Mesenchymal stem cell (in vitro differentiated cells and primary cell): ENCODE measurements at regions not wholly inside any gene's neighbourhood (a gene's known extent, or its start where the extent isn't known, plus 50 kb on each side); places are given as distances from the start of the nearest gene placed in this dataset.

Source experiments
- DNase-seq: peaks from one replicate; pipeline ENCODE4 v3.0.0-alpha.2; 2013
- H2AFZ ChIP-seq: one replicate; pipeline ENCODE4 v1.6.1; 2013; ENCODE audit warnings: low read depth, mild to moderate bottlenecking, control low read depth, inconsistent platforms, low read length, moderate library complexity
- H2AK5ac ChIP-seq: 2 replicates; pipeline ENCODE4 v1.6.1; 2013; ENCODE audit warnings: low read length, moderate library complexity, mild to moderate bottlenecking, inconsistent platforms; ENCODE audit not compliant: severe bottlenecking
- H2BK120ac ChIP-seq: one replicate; pipeline ENCODE4 v1.6.1; 2013; ENCODE audit warnings: low read depth, mild to moderate bottlenecking, inconsistent platforms, low read length, moderate library complexity
- H2BK12ac ChIP-seq, 2 experiments: one replicate each; pipeline ENCODE4 v1.6.1; 2013; ENCODE audit warnings: inconsistent platforms in 2 of 2, low read length in 2 of 2, mild to moderate bottlenecking in 2 of 2, moderate library complexity in 2 of 2, control low read depth in 1 of 2
- H2BK15ac ChIP-seq: one replicate; pipeline ENCODE4 v1.6.1; 2013; ENCODE audit warnings: mild to moderate bottlenecking, low read depth, inconsistent platforms; ENCODE audit not compliant: poor library complexity, severe bottlenecking
- H2BK5ac ChIP-seq: 2 replicates; pipeline ENCODE4 v1.6.1; 2013; ENCODE audit warnings: low read depth, mild to moderate bottlenecking, low read length, control low read depth, inconsistent platforms; ENCODE audit not compliant: poor library complexity, severe bottlenecking
- H3K14ac ChIP-seq, 2 experiments: one replicate each; pipeline ENCODE4 v1.6.1; 2013; ENCODE audit warnings: inconsistent platforms in 2 of 2, low read length in 2 of 2, control low read depth in 1 of 2, mild to moderate bottlenecking in 1 of 2, moderate library complexity in 1 of 2
- H3K18ac ChIP-seq, 2 experiments: one replicate each; pipeline ENCODE4 v1.6.1; 2013; ENCODE audit warnings: inconsistent platforms in 2 of 2, low read length in 2 of 2, control low read depth in 1 of 2, low read depth in 1 of 2, mild to moderate bottlenecking in 1 of 2
- H3K23ac ChIP-seq, 2 experiments: one replicate each; pipeline ENCODE4 v1.6.1; 2013; ENCODE audit warnings: inconsistent platforms in 2 of 2, low read length in 2 of 2, mild to moderate bottlenecking in 2 of 2, moderate library complexity in 2 of 2, control low read depth in 1 of 2
- H3K27ac ChIP-seq: 2 replicates; pipeline ENCODE4 v1.5.1; 2013; ENCODE audit warnings: mild to moderate bottlenecking, moderate library complexity, low read length, control low read depth, inconsistent platforms; ENCODE audit not compliant: poor library complexity, severe bottlenecking
- H3K27me3 ChIP-seq, 2 experiments: 2 replicates each; pipeline versions ENCODE4 v1.6.1 to v1.7.0; 2013; ENCODE audit warnings: low read length in 2 of 2, mild to moderate bottlenecking in 2 of 2, moderate library complexity in 2 of 2, control low read depth in 1 of 2, inconsistent platforms in 1 of 2; ENCODE audit not compliant: control insufficient read depth in 1 of 2, insufficient read depth in 1 of 2
- H3K36me3 ChIP-seq, 2 experiments: 2 replicates each; pipeline versions ENCODE4 v1.6.1 to v1.7.0; 2013; ENCODE audit warnings: low read length in 2 of 2, control low read depth in 1 of 2, inconsistent platforms in 1 of 2, low read depth in 1 of 2, mild to moderate bottlenecking in 1 of 2; ENCODE audit not compliant: insufficient read depth in 2 of 2, control insufficient read depth in 1 of 2
- H3K4ac ChIP-seq, 2 experiments: one replicate each; pipeline ENCODE4 v1.6.1; 2013; ENCODE audit warnings: inconsistent platforms in 2 of 2, low read length in 2 of 2, mild to moderate bottlenecking in 2 of 2, moderate library complexity in 2 of 2, control low read depth in 1 of 2, low read depth in 1 of 2
- H3K4me1 ChIP-seq: 2 replicates; pipeline ENCODE4 v1.6.1; 2013; ENCODE audit warnings: low read depth, low read length, control low read depth; ENCODE audit not compliant: control insufficient read depth, insufficient read depth
- H3K4me2 ChIP-seq: 2 replicates; pipeline ENCODE4 v1.6.1; 2013; ENCODE audit warnings: low read length, mild to moderate bottlenecking, inconsistent platforms; ENCODE audit not compliant: poor library complexity, severe bottlenecking
- H3K4me3 ChIP-seq, 2 experiments: 2 replicates each; pipeline versions ENCODE4 v1.5.1 to v1.7.0; 2013; ENCODE audit warnings: low read length in 2 of 2, mild to moderate bottlenecking in 2 of 2, control low read depth in 1 of 2, low read depth in 1 of 2; ENCODE audit not compliant: insufficient read depth in 1 of 2
- H3K79me1 ChIP-seq: replicated peaks from 2 replicates; pipeline ENCODE4 v1.6.1; 2013; ENCODE audit warnings: mild to moderate bottlenecking, control low read depth, low read length, inconsistent platforms; ENCODE audit not compliant: poor library complexity, severe bottlenecking
- H3K9ac ChIP-seq: 2 replicates; pipeline ENCODE4 v1.7.0; 2013; ENCODE audit warnings: mild to moderate bottlenecking, low read length, moderate library complexity
- H3K9me3 ChIP-seq: 2 replicates; pipeline ENCODE4 v1.7.0; 2013; ENCODE audit warnings: mild to moderate bottlenecking, low read length; ENCODE audit not compliant: control insufficient read depth
- H4K8ac ChIP-seq: one replicate; pipeline ENCODE4 v1.6.1; 2013; ENCODE audit warnings: inconsistent platforms, mild to moderate bottlenecking, low read length, moderate library complexity
- H4K91ac ChIP-seq: one replicate; pipeline ENCODE4 v1.6.1; 2013; ENCODE audit warnings: mild to moderate bottlenecking, low read length, inconsistent platforms
- WGBS: methylation state at CpG from one replicate; pipeline ENCODE4 v1.1.7; 2013; ENCODE audit warnings: mixed read lengths; 5-methylcytosine and 5-hydroxymethylcytosine counted together

DNA sequence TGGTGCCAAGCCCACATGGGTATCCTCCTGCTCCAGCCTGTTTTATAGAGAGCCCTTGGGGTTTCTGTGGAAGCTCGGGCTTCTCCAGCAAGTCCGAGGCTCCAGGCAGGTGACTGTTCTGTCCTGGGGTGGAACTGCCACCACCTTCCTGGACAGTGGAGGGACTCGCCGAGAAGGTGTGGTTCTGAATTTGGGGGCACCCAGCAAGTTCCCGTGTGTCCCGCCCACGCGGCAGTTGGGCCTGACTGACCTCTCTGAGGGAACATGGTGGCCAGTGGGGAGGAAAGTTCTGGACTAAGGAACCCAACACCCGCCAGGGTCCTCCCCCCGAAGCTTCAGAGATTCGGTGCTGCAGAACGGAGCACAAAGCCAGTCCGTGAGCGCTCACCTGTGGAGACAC is 158.1 kb upstream of the C1orf174 start:
- no peak overlapping the region for H3K4me2 ChIP-seq
- H2BK120ac ChIP-seq = no peak overlapping the region
- H2BK15ac ChIP-seq = no peak overlapping the region
- 89% methylated on average over 14 of the region's 14 CpGs for WGBS
- H3K4me3 ChIP-seq = no peak overlapping the region
- H2BK12ac ChIP-seq = no peak overlapping the region
- DNase-seq = no peak
- H3K4me1 ChIP-seq = no peaks in the 10 kb centered on the region
- H3K9me3 ChIP-seq = no peaks in the 10 kb centered on the region
- H3K36me3 ChIP-seq = no peaks in the 10 kb centered on the region
- no peak overlapping the region for H3K4ac ChIP-seq
- H4K91ac ChIP-seq = no peak overlapping the region
- H3K14ac ChIP-seq = no peak overlapping the region
- no peak overlapping the region for H2BK5ac ChIP-seq
- no peak overlapping the region for H4K8ac ChIP-seq
- H3K27ac ChIP-seq = no peak overlapping the region
- no peaks in the 10 kb centered on the region for H3K27me3 ChIP-seq
- no peaks in the 10 kb centered on the region for H3K79me1 ChIP-seq
- no peak overlapping the region for H3K23ac ChIP-seq
- no peak overlapping the region for H2AFZ ChIP-seq
- H3K9ac ChIP-seq = no peak overlapping the region
- H3K18ac ChIP-seq = no peak overlapping the region
- no peak overlapping the region for H2AK5ac ChIP-seq

DNA sequence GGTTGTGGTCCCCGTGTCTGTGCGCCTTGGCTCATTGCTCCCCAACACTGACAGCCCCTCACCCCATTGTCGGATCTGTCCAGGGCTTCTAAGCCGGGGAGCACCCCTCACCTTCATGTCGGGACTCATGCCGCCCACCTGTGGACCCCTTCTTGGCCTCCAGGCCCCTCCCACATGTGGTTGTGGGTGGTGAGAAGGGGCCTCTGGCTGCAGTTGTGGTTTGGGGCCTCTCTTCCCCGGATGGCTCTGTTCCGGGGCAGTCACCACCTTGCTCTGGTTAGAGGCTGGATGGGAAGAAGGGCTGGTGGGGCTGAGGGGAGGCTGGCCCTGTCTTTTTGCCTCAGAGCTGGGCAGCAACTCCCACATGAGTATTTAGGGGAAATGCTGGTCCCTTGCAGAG is 158.6 kb upstream of the C1orf174 start:
- no peak for DNase-seq
- no peak overlapping the region for H2BK120ac ChIP-seq

DNA sequence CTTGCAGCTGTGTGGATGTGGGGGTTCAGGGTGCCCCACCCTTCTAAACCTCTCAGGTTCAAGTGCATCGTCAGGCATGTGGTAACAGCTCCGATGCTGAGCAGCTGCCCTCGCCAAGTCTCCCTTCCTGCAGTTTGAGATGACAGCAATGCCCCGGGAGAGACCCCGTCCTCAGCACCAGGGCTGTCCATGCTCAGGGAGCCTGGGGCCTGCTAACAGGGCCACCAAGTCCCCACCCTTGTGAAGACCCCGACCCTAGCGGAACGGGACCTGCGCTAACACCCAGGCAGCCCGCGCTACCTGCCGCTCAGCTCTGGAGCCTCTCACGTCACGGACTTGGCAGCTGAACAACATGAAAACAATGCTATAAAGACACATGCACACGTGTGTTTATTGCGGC is 159.2 kb upstream of the C1orf174 start:
- Histone ChIP-seq H3K79me1 (no peaks in the 10 kb centered on the region), H2BK5ac (no peak overlapping the region), H3K27ac (no peak overlapping the region), H3K4me1 (no peaks in the 10 kb centered on the region), H2BK12ac (no peak overlapping the region), H4K8ac (no peak overlapping the region), H3K27me3 (no peaks in the 10 kb centered on the region), H2AK5ac (no peak overlapping the region), H2BK15ac (no peak overlapping the region), H3K14ac (no peak overlapping the region), H3K4me2 (no peak overlapping the region), H3K4me3 (no peak overlapping the region), H3K23ac (no peak overlapping the region), H4K91ac (no peak overlapping the region), H3K9me3 (no peaks in the 10 kb centered on the region), H3K9ac (no peak overlapping the region), H2BK120ac (no peak overlapping the region), H2AFZ (no peak overlapping the region), H3K36me3 (no peaks in the 10 kb centered on the region), H3K18ac (no peak overlapping the region), H3K4ac (no peak overlapping the region)
- 78% methylated on average over 14 of the region's 16 CpGs for WGBS
- no peak for DNase-seq

More for the DNA sequence above, 158.6 kb upstream of the C1orf174 start:
- no peak overlapping the region for H2BK12ac ChIP-seq
- no peak overlapping the region for H3K4me3 ChIP-seq
- no peak overlapping the region for H3K27ac ChIP-seq
- H3K18ac ChIP-seq = no peak overlapping the region
- H3K36me3 ChIP-seq = no peaks in the 10 kb centered on the region
- H2AK5ac ChIP-seq = no peak overlapping the region
- H3K4ac ChIP-seq = no peak overlapping the region
- H3K14ac ChIP-seq = no peak overlapping the region
- H3K4me2 ChIP-seq = no peak overlapping the region
- no peak overlapping the region for H3K23ac ChIP-seq
- no peaks in the 10 kb centered on the region for H3K79me1 ChIP-seq
- H2AFZ ChIP-seq = no peak overlapping the region
- no peaks in the 10 kb centered on the region for H3K27me3 ChIP-seq
- no peak overlapping the region for H2BK15ac ChIP-seq
- H3K9ac ChIP-seq = no peak overlapping the region
- 83% methylated on average over 6 of the region's 8 CpGs for WGBS
- no peaks in the 10 kb centered on the region for H3K9me3 ChIP-seq
- H3K4me1 ChIP-seq = no peaks in the 10 kb centered on the region
- no peak overlapping the region for H4K8ac ChIP-seq
- H4K91ac ChIP-seq = no peak overlapping the region
- H2BK5ac ChIP-seq = no peak overlapping the region

DNA sequence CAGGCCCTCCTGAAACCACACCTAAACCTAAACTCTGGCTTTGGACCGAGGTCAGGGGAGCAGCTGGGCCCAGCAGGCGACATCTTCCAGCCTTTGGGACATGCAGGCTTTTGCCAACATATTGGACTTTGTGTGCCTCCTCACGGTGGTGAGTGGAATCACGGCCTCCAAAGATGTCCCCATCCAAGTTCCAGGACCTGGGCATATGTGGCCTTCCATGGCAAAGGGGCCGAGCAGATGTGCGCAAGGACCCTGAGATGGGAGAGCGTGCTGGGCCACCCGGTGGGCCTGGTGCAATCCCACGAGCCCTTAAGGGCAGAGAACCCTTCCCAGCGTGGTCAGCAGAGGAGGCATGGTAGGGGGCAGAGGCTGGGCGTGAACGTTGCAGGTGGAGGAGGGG is 160.8 kb upstream of the C1orf174 start:
- Histone ChIP-seq H2BK12ac (no peak overlapping the region), H2AFZ (no peak overlapping the region), H2AK5ac (no peak overlapping the region), H2BK5ac (no peak overlapping the region), H3K4me3 (no peak overlapping the region), H3K23ac (no peak overlapping the region), H3K4me1 (no peaks in the 10 kb centered on the region), H3K9me3 (no peaks in the 10 kb centered on the region), H3K79me1 (no peaks in the 10 kb centered on the region), H3K4ac (no peak overlapping the region), H2BK15ac (no peak overlapping the region), H3K9ac (no peak overlapping the region), H4K91ac (no peak overlapping the region), H3K4me2 (no peak overlapping the region), H4K8ac (no peak overlapping the region), H3K27ac (no peak overlapping the region), H3K27me3 (no peaks in the 10 kb centered on the region), H3K36me3 (no peaks in the 10 kb centered on the region), H2BK120ac (no peak overlapping the region), H3K14ac (no peak overlapping the region), H3K18ac (no peak overlapping the region)
- no peak for DNase-seq
- WGBS = 72% methylated on average over 12 of the region's 12 CpGs
